ENCODE measurements at regions not wholly inside any gene's neighbourhood (a gene's known extent, or its start where the extent isn't known, plus 50 kb on each side); places are given as distances from the start of the nearest gene placed in this dataset.

- Histone ChIP-seq H3K9me3 (no peaks in the 10 kb centered on the region), H3K4me1 (no peaks in the 10 kb centered on the region), H3K4me3 (ENCODE audit: low read depth, low read length) (no peak overlapping the region), H3K36me3 (no peaks in the 10 kb centered on the region), H3K27me3 (no peaks in the 10 kb centered on the region)
- no peak for TF ChIP-seq CTCF (IDR thresholded peaks at IDR 0.05; ENCODE audit: low read depth, low read length)
- no peak for DNase-seq
These were observed 258.7 kb upstream of the DMRT1 start for GRCh38 chr9:582775-583174.

GRCh38 chr9:587527-587926, 254.0 kb upstream of the DMRT1 start:
- H3K4me1 ChIP-seq: no peaks in the 10 kb centered on the region
- H3K9me3 ChIP-seq: no peaks in the 10 kb centered on the region
- no peaks in the 10 kb centered on the region for H3K27me3 ChIP-seq
- TF ChIP-seq CTCF (IDR thresholded peaks at IDR 0.05; ENCODE audit: low read depth, low read length): no peak
- no peaks in the 10 kb centered on the region for H3K36me3 ChIP-seq
- H3K4me3 ChIP-seq (ENCODE audit: low read depth, low read length): no peak overlapping the region
- no peak for DNase-seq

GRCh38 chr9:588981-589380, 252.5 kb upstream of the DMRT1 start:
- no peak for TF ChIP-seq CTCF (IDR thresholded peaks at IDR 0.05; ENCODE audit: low read depth, low read length)
- Histone ChIP-seq H3K27me3 (no peaks in the 10 kb centered on the region), H3K4me3 (ENCODE audit: low read depth, low read length) (no peak overlapping the region), H3K36me3 (no peaks in the 10 kb centered on the region), H3K4me1 (no peaks in the 10 kb centered on the region), H3K9me3 (no peaks in the 10 kb centered on the region)
- DNase-seq: no peak

GRCh38 chr9:589723-590122, 251.8 kb upstream of the DMRT1 start:
- H3K4me1 ChIP-seq: no peaks in the 10 kb centered on the region
- DNase-seq: no peak
- H3K27me3 ChIP-seq: no peaks in the 10 kb centered on the region
- H3K36me3 ChIP-seq: no peaks in the 10 kb centered on the region
- no peaks in the 10 kb centered on the region for H3K9me3 ChIP-seq
- TF ChIP-seq CTCF (IDR thresholded peaks at IDR 0.05; ENCODE audit: low read depth, low read length): no peak
- no peak overlapping the region for H3K4me3 ChIP-seq (ENCODE audit: low read depth, low read length)

- DNase-seq: no peak
- no peaks in the 10 kb centered on the region for H3K36me3 ChIP-seq
- H3K27me3 ChIP-seq: no peaks in the 10 kb centered on the region; the same call in 1 of the 2 replicates
- no peaks in the 10 kb centered on the region for H3K4me1 ChIP-seq
- no peak for TF ChIP-seq CTCF (IDR thresholded peaks at IDR 0.05; ENCODE audit: low read depth, low read length)
- H3K9me3 ChIP-seq: no peaks in the 10 kb centered on the region
- H3K4me3 ChIP-seq (ENCODE audit: low read depth, low read length): no peak overlapping the region
These were observed 250.2 kb upstream of the DMRT1 start for GRCh38 chr9:591292-591691.

- no peak for TF ChIP-seq CTCF (IDR thresholded peaks at IDR 0.05; ENCODE audit: low read depth, low read length)
- DNase-seq: no peak
- Histone ChIP-seq H3K27me3 (no peaks in the 10 kb centered on the region; the same call in 1 of the 2 replicates), H3K36me3 (no peaks in the 10 kb centered on the region), H3K4me3 (ENCODE audit: low read depth, low read length) (no peak overlapping the region), H3K9me3 (no peaks in the 10 kb centered on the region), H3K4me1 (no peaks in the 10 kb centered on the region)
These were observed 249.3 kb upstream of the DMRT1 start for GRCh38 chr9:592225-592624.
